Nephron (organoid): ENCODE measurements at regions not wholly inside any gene's neighbourhood (a gene's known extent, or its start where the extent isn't known, plus 50 kb on each side); places are given as distances from the start of the nearest gene placed in this dataset.

ENCODE experiments used
- H3K27ac Mint-ChIP-seq, 3 experiments: 2 replicates each; pipeline ENCODE4 v1.8.0; 2020; ENCODE audit warnings: mixed read lengths in 3 of 3, mild to moderate bottlenecking in 2 of 3, moderate library complexity in 1 of 3
- H3K27me3 Mint-ChIP-seq: 2 replicates; pipeline ENCODE4 v1.8.0; 2021; ENCODE audit warnings: low read depth, mild to moderate bottlenecking, moderate library complexity, mixed read lengths
- H3K36me3 Mint-ChIP-seq: 2 replicates; pipeline ENCODE4 v1.8.0; 2020; ENCODE audit warnings: low read depth, mixed read lengths
- H3K4me1 Mint-ChIP-seq: 2 replicates; pipeline ENCODE4 v1.8.0; 2020; ENCODE audit warnings: mixed read lengths
- H3K4me3 Mint-ChIP-seq, 3 experiments: 2 replicates each; pipeline ENCODE4 v1.8.0; 2020; ENCODE audit warnings: mild to moderate bottlenecking in 3 of 3, mixed read lengths in 3 of 3, moderate library complexity in 2 of 3
- H3K9me3 Mint-ChIP-seq: 2 replicates; pipeline ENCODE4 v1.8.0; 2020; ENCODE audit warnings: mixed read lengths
- CTCF ChIP-seq, 3 experiments: fragments of 200-600 bp; sonication (generic); IDR thresholded peaks; one replicate each; pipeline ENCODE4 v1.5.0; 2021; ENCODE audit warnings: antibody characterized with exemption in 3 of 3; ENCODE audit not compliant: unreplicated experiment in 3 of 3

- Mint-ChIP-seq H3K27ac (no peak overlapping the region), H3K4me3 (no peak overlapping the region), H3K9me3 (no peaks in the 10 kb centered on the region), H3K27me3 (no peaks in the 10 kb centered on the region), H3K4me1 (peaks cover 7% of the 10 kb centered on the region), H3K36me3 (no peaks in the 10 kb centered on the region)
- peak in 1 of 3 experiments; percentile 23 for TF ChIP-seq CTCF (IDR thresholded peaks at IDR 0.05; ENCODE audit: unreplicated experiment in 3 of 3)
Measured at GRCh38 chr7:25820432-25821040, 331.5 kb upstream of the NFE2L3 start.

GRCh38 chr7:25821225-25821624 is 330.8 kb upstream of the NFE2L3 start:
- Mint-ChIP-seq H3K9me3 (no peaks in the 10 kb centered on the region), H3K4me3 (no peak overlapping the region), H3K36me3 (no peaks in the 10 kb centered on the region), H3K27ac (no peak overlapping the region), H3K4me1 (peaks cover 7% of the 10 kb centered on the region), H3K27me3 (no peaks in the 10 kb centered on the region)
- TF ChIP-seq CTCF (IDR thresholded peaks at IDR 0.05; ENCODE audit: unreplicated experiment in 3 of 3): no peak

GRCh38 chr7:25822823-25823222 is 329.2 kb upstream of the NFE2L3 start:
- H3K27me3 Mint-ChIP-seq: no peaks in the 10 kb centered on the region

GRCh38 chr7:25823571-25823970 is 328.4 kb upstream of the NFE2L3 start:
- H3K9me3 Mint-ChIP-seq: peaks cover 2% of the 10 kb centered on the region

More at GRCh38 chr7:25822823-25823222, 329.2 kb upstream of the NFE2L3 start:
- Mint-ChIP-seq H3K4me3 (no peak overlapping the region), H3K36me3 (peaks cover 2% of the 10 kb centered on the region), H3K4me1 (peaks cover 7% of the 10 kb centered on the region), H3K27ac (no peak overlapping the region), H3K9me3 (peaks cover 2% of the 10 kb centered on the region)
- TF ChIP-seq CTCF (IDR thresholded peaks at IDR 0.05; ENCODE audit: unreplicated experiment in 3 of 3): no peak

GRCh38 chr7:25828468-25828867 is 323.5 kb upstream of the NFE2L3 start:
- peaks cover 41% of the 10 kb centered on the region for H3K4me1 Mint-ChIP-seq
- TF ChIP-seq CTCF (IDR thresholded peaks at IDR 0.05; ENCODE audit: unreplicated experiment in 3 of 3): no peak

More at GRCh38 chr7:25823571-25823970, 328.4 kb upstream of the NFE2L3 start:
- no peak overlapping the region for H3K27ac Mint-ChIP-seq
- no peak for TF ChIP-seq CTCF (IDR thresholded peaks at IDR 0.05; ENCODE audit: unreplicated experiment in 3 of 3)
- peaks cover 4% of the 10 kb centered on the region for H3K36me3 Mint-ChIP-seq
- no peaks in the 10 kb centered on the region for H3K27me3 Mint-ChIP-seq
- H3K4me3 Mint-ChIP-seq: no peak overlapping the region
- peaks cover 7% of the 10 kb centered on the region for H3K4me1 Mint-ChIP-seq

GRCh38 chr7:25829663-25830062 is 322.3 kb upstream of the NFE2L3 start:
- peaks cover 4% of the 10 kb centered on the region for H3K36me3 Mint-ChIP-seq
- no peak overlapping the region for H3K4me3 Mint-ChIP-seq
- peaks cover 2% of the 10 kb centered on the region for H3K9me3 Mint-ChIP-seq
- no peaks in the 10 kb centered on the region for H3K27me3 Mint-ChIP-seq
- H3K4me1 Mint-ChIP-seq: peaks cover 39% of the 10 kb centered on the region
- TF ChIP-seq CTCF (IDR thresholded peaks at IDR 0.05; ENCODE audit: unreplicated experiment in 3 of 3): no peak
- peak overlapping the region in 1 of 3 experiments; percentile 76 for H3K27ac Mint-ChIP-seq

More at GRCh38 chr7:25828468-25828867, 323.5 kb upstream of the NFE2L3 start:
- Mint-ChIP-seq H3K9me3 (peaks cover 2% of the 10 kb centered on the region), H3K27me3 (no peaks in the 10 kb centered on the region), H3K4me3 (no peak overlapping the region), H3K27ac (no peak overlapping the region), H3K36me3 (peaks cover 4% of the 10 kb centered on the region)
